Upper lobe of right lung (tissue), 1 donor: ENCODE measurements at regions not wholly inside any gene's neighbourhood (a gene's known extent, or its start where the extent isn't known, plus 50 kb on each side); places are given as distances from the start of the nearest gene placed in this dataset.

ENCODE experiments used
- ATAC-seq: fragments of 200-7000 bp; cut with Tn5 transposase; one replicate; pipeline ENCODE4 v1.9.1; 2020; ENCODE audit warnings: mild to moderate bottlenecking, moderate library complexity
- DNase-seq: peaks from one replicate; pipeline ENCODE4 v3.0.0-alpha.2; 2020
- H3K27ac ChIP-seq: fragments of 200-600 bp; one replicate; pipeline ENCODE4 v1.8.0; 2022
- H3K27me3 ChIP-seq: fragments of 200-600 bp; one replicate; pipeline ENCODE4 v1.8.0; 2022; ENCODE audit warnings: mild to moderate bottlenecking
- H3K36me3 ChIP-seq: fragments of 200-600 bp; one replicate; pipeline ENCODE4 v1.8.0; 2022
- H3K4me1 ChIP-seq: fragments of 200-600 bp; one replicate; pipeline ENCODE4 v1.8.0; 2022
- H3K4me3 ChIP-seq: fragments of 200-600 bp; one replicate; pipeline ENCODE4 v1.8.0; 2022; ENCODE audit warnings: mild to moderate bottlenecking
- H3K9me3 ChIP-seq: fragments of 200-600 bp; one replicate; pipeline ENCODE4 v1.8.0; 2022
- CTCF ChIP-seq: fragments of 200-600 bp; IDR thresholded peaks from one replicate; pipeline ENCODE4 v1.8.0; 2022; ENCODE audit warnings: antibody characterized with exemption
- intact Hi-C: fragments of 100-400 bp; cut with DNase I; formaldehyde crosslinking; loops from one replicate; pipeline ENCODE4 v1.11.0; 2022
- donor health status: DM: no; HTN: yes; CAD: no; lungs with severe emphysema.

- TF ChIP-seq CTCF: no peak
- Histone ChIP-seq H3K9me3 (no peaks in the 10 kb centered on the region), H3K4me1 (no peaks in the 10 kb centered on the region), H3K27ac (no peak overlapping the region), H3K36me3 (no peaks in the 10 kb centered on the region), H3K27me3 (no peaks in the 10 kb centered on the region), H3K4me3 (no peak overlapping the region)
- intact Hi-C loops: no loop called here
- DNase-seq (no peak), ATAC-seq (no peak)
Observed at GRCh38 chr15:61681676-61682075, 378.6 kb downstream of the VPS13C start.

GRCh38 chr15:61681038-61681418 is 379.2 kb downstream of the VPS13C start:
- Histone ChIP-seq H3K4me3 (no peak overlapping the region), H3K9me3 (no peaks in the 10 kb centered on the region), H3K36me3 (no peaks in the 10 kb centered on the region), H3K4me1 (no peaks in the 10 kb centered on the region), H3K27me3 (no peaks in the 10 kb centered on the region), H3K27ac (no peak overlapping the region)
- intact Hi-C loops: no loop called here
- DNase-seq: no peak
- TF ChIP-seq CTCF: no peak
- no peak for ATAC-seq

- no peaks in the 10 kb centered on the region for H3K9me3 ChIP-seq
- no peak for TF ChIP-seq CTCF
- ATAC-seq: no peak
Observed at GRCh38 chr15:61680260-61681037, 379.8 kb downstream of the VPS13C start.

GRCh38 chr15:61671736-61672135 is 388.5 kb downstream of the VPS13C start:
- no peaks in the 10 kb centered on the region for H3K4me1 ChIP-seq
- no peaks in the 10 kb centered on the region for H3K36me3 ChIP-seq
- no peak overlapping the region for H3K27ac ChIP-seq
- DNase-seq (no peak), ATAC-seq (no peak)
- H3K27me3 ChIP-seq: no peaks in the 10 kb centered on the region
- H3K4me3 ChIP-seq: no peak overlapping the region
- intact Hi-C loops: no loop called here
- no peaks in the 10 kb centered on the region for H3K9me3 ChIP-seq
- no peak for TF ChIP-seq CTCF

More at GRCh38 chr15:61680260-61681037, 379.8 kb downstream of the VPS13C start:
- H3K4me3 ChIP-seq: no peak overlapping the region
- DNase-seq: no peak
- H3K27ac ChIP-seq: no peak overlapping the region
- H3K27me3 ChIP-seq: no peaks in the 10 kb centered on the region
- no peaks in the 10 kb centered on the region for H3K36me3 ChIP-seq
- H3K4me1 ChIP-seq: no peaks in the 10 kb centered on the region
- intact Hi-C loops: no loop called here

GRCh38 chr15:61668444-61668843 is 391.8 kb downstream of the VPS13C start:
- Histone ChIP-seq H3K9me3 (no peaks in the 10 kb centered on the region), H3K27me3 (peaks cover 8% of the 10 kb centered on the region), H3K27ac (no peak overlapping the region), H3K4me3 (no peak overlapping the region), H3K4me1 (no peaks in the 10 kb centered on the region), H3K36me3 (no peaks in the 10 kb centered on the region)
- ATAC-seq: no peak
- no peak for DNase-seq
- TF ChIP-seq CTCF: no peak
- intact Hi-C loops: loop anchor here (10.0 kb wide), 1 partner anchor 1104 kb away; no protein-coding TSS in a partner anchor
